PC-9 (cell line): ENCODE measurements at regions not wholly inside any gene's neighbourhood (a gene's known extent, or its start where the extent isn't known, plus 50 kb on each side); places are given as distances from the start of the nearest gene placed in this dataset.

ENCODE experiments used
- BruUV-seq: library from RNA; stranded (reverse); fragments of 400-500 nt; replicated peaks from 2 replicates; lab custom pipeline; 2021; lab: Mats Ljungman, UMichigan
- CTCF ChIA-PET: fragments of 300-600 bp; sonication (Branson Sonifier 250); formaldehyde crosslinking; loops from one replicate; lab custom pipeline; 2022; ENCODE audit warnings: antibody characterized with exemption; lab: Charles Lee
- POLR2A ChIA-PET: fragments of 300-600 bp; sonication (Branson Sonifier 250); formaldehyde crosslinking; loops from one replicate; lab custom pipeline; 2022; ENCODE audit warnings: antibody characterized with exemption; ENCODE audit not compliant: unreplicated experiment; lab: Charles Lee
- DNase-seq, 2 experiments: peaks; one replicate each; pipeline versions ENCODE4 v3.0.0 to v3.0.0-alpha.2; 2015 to 2022; ENCODE audit warnings: mixed read lengths in 1 of 2
- H2AFZ ChIP-seq: fragments of 200-600 bp; sonication (generic); 2 replicates; pipeline ENCODE4 v1.8.1; 2017; ENCODE audit warnings: antibody characterized with exemption
- H3F3A ChIP-seq: fragments of 200-600 bp; sonication (generic); 2 replicates; pipeline ENCODE4 v1.8.1; 2017; ENCODE audit warnings: antibody characterized with exemption, mild to moderate bottlenecking, low read depth; ENCODE audit not compliant: insufficient read depth
- H3K27ac ChIP-seq: fragments of 200-600 bp; sonication (generic); 2 replicates; pipeline ENCODE4 v1.6.1; 2016; ENCODE audit warnings: mixed run types
- H3K27me3 ChIP-seq: fragments of 200-600 bp; sonication (generic); 2 replicates; pipeline ENCODE4 v1.6.1; 2016; ENCODE audit warnings: low read depth, mixed run types; ENCODE audit not compliant: insufficient read depth
- H3K36me3 ChIP-seq: fragments of 200-600 bp; sonication (generic); 2 replicates; pipeline ENCODE4 v1.6.1; 2016; ENCODE audit warnings: low read depth, mixed run types
- H3K4me1 ChIP-seq: fragments of 200-600 bp; sonication (generic); replicated peaks from 2 replicates; pipeline ENCODE4 v1.6.1; 2016; ENCODE audit warnings: mixed run types; ENCODE audit not compliant: insufficient read depth
- H3K4me2 ChIP-seq: fragments of 200-600 bp; sonication (generic); 2 replicates; pipeline ENCODE4 v1.6.1; 2017; ENCODE audit warnings: mixed run types
- H3K4me3 ChIP-seq: fragments of 200-600 bp; sonication (generic); 2 replicates; pipeline ENCODE4 v1.6.1; 2016; ENCODE audit warnings: mixed run types
- H3K79me2 ChIP-seq: fragments of 200-600 bp; sonication (generic); 2 replicates; pipeline ENCODE4 v1.6.1; 2017; ENCODE audit warnings: low read depth, mixed run types
- H3K9me2 ChIP-seq: fragments of 200-600 bp; sonication (generic); 2 replicates; pipeline ENCODE4 v1.8.1; 2017; ENCODE audit warnings: mild to moderate bottlenecking; ENCODE audit not compliant: insufficient read depth
- H3K9me3 ChIP-seq: fragments of 200-600 bp; sonication (generic); 2 replicates; pipeline ENCODE4 v1.8.1; 2016; ENCODE audit warnings: low read depth; ENCODE audit not compliant: insufficient read depth
- H4K20me1 ChIP-seq: fragments of 200-600 bp; sonication (generic); 2 replicates; pipeline ENCODE4 v1.8.1; 2017; ENCODE audit not compliant: insufficient read depth
- EZH2 ChIP-seq: fragments of 200-600 bp; sonication (generic); IDR thresholded peaks from 2 replicates; pipeline ENCODE4 v1.8.0; 2017; ENCODE audit warnings: antibody characterized with exemption, low read depth
- intact Hi-C: fragments of 100-400 bp; cut with micrococcal nuclease; formaldehyde crosslinking; loops from one replicate; pipeline ENCODE4 v1.10.0; 2022; ENCODE audit not compliant: unreplicated experiment
- TF ChIP-seq, protein P1 (sequence below): fragments of 200-600 bp; sonication (generic); conservative IDR thresholded peaks from 2 replicates; pipeline ENCODE4 v1.6.1; 2017; ENCODE audit warnings: mixed run types, antibody characterized with exemption, mild to moderate bottlenecking, moderate library complexity

DNA sequence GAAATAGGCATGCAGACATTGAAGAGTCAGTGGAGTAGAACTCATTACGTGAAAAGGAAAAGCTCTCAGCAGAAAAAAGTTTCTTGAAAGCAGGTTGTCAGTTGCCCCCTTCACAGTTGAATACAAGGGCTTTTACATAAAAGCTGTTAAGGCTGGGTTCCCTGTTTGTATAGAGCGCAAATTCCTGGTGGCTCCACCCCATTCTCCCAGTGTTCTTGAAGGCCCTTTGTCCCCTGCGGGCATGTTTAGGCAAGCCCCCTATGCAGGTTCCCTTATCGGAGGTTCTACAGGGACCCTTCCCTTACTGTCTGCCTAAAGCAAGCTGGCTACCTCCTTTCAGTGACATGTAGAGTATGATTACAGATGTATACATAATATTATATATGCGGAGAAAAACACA is 497.2 kb upstream of the SYT4 start:
- POLR2A ChIA-PET, result no interaction called here
- H3K27ac ChIP-seq, result no peak overlapping the region
- H3F3A ChIP-seq, result no peaks in the 10 kb centered on the region
- CTCF ChIA-PET, result no interaction called here
- TF ChIP-seq EZH2, result no peak
- TF ChIP-seq, protein P1, sequence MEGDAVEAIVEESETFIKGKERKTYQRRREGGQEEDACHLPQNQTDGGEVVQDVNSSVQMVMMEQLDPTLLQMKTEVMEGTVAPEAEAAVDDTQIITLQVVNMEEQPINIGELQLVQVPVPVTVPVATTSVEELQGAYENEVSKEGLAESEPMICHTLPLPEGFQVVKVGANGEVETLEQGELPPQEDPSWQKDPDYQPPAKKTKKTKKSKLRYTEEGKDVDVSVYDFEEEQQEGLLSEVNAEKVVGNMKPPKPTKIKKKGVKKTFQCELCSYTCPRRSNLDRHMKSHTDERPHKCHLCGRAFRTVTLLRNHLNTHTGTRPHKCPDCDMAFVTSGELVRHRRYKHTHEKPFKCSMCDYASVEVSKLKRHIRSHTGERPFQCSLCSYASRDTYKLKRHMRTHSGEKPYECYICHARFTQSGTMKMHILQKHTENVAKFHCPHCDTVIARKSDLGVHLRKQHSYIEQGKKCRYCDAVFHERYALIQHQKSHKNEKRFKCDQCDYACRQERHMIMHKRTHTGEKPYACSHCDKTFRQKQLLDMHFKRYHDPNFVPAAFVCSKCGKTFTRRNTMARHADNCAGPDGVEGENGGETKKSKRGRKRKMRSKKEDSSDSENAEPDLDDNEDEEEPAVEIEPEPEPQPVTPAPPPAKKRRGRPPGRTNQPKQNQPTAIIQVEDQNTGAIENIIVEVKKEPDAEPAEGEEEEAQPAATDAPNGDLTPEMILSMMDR, result no peak
- H3K79me2 ChIP-seq, result no peaks in the 10 kb centered on the region
- no peak overlapping the region for H2AFZ ChIP-seq
- H3K27me3 ChIP-seq, result no peaks in the 10 kb centered on the region
- DNase-seq, result no peak
- no peaks in the 10 kb centered on the region for H3K9me3 ChIP-seq
- no peaks in the 10 kb centered on the region for H3K4me1 ChIP-seq
- no peak overlapping the region for H3K4me2 ChIP-seq
- H3K9me2 ChIP-seq, result no peaks in the 10 kb centered on the region
- no peaks in the 10 kb centered on the region for H3K36me3 ChIP-seq
- BruUV-seq, result no TSS peak
- H3K4me3 ChIP-seq, result no peak overlapping the region
- no peaks in the 10 kb centered on the region for H4K20me1 ChIP-seq
- intact Hi-C loops, result no loop called here

DNA sequence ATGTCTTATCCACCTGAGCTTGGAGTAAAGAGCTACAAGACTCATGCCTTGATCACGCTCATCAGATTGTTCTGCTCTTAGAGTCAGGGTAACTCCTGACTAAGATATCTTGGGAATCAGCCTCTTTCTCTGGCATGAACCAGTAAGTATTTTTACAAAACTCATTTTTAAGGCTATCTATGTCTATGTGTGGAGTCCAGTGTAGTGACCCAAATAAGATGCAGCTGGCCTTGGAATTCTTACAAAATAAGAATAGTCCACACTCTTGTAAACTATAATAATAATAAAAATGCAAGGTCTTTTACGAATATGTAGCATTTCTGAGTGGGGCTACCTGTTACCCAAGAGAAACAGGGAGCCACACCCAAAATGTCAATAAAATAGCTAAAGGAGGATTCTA is 498.3 kb upstream of the SYT4 start:
- Histone ChIP-seq H2AFZ (no peak overlapping the region), H3K9me3 (no peaks in the 10 kb centered on the region), H3K4me3 (no peak overlapping the region), H3K27me3 (no peaks in the 10 kb centered on the region), H3K4me1 (no peaks in the 10 kb centered on the region), H3K27ac (no peak overlapping the region), H3K9me2 (no peaks in the 10 kb centered on the region), H3F3A (no peaks in the 10 kb centered on the region), H3K36me3 (no peaks in the 10 kb centered on the region), H3K79me2 (no peaks in the 10 kb centered on the region), H3K4me2 (no peak overlapping the region), H4K20me1 (no peaks in the 10 kb centered on the region)
- ChIA-PET CTCF (no interaction called here), POLR2A (no interaction called here)
- intact Hi-C loops, result no loop called here
- no TSS peak for BruUV-seq
- no peak for TF ChIP-seq EZH2
- TF ChIP-seq, protein P1, result no peak
- no peak for DNase-seq

DNA sequence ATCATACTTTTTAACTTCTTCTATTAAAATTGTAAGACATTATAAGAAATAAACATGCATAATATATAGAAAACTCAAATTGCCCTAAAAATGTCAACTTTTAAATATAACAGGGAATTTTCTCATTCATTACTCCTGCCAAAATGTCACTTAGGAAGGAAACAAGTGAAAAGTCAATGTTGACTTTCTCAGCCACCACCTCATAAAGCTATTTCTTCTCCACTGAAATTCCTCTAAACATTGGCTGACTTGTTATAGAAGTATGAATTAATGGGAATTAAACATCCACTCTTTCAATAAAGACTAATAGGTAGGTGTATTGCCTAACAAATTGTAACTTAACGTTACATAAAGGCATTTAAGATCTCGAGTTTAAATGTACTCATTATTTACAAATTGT is 499.7 kb upstream of the SYT4 start:
- no peak for DNase-seq
- no peak for TF ChIP-seq EZH2
- TF ChIP-seq, protein P1, result no peak
- ChIA-PET POLR2A (no interaction called here), CTCF (no interaction called here)
- Histone ChIP-seq H3K4me2 (no peak overlapping the region), H3K9me3 (no peaks in the 10 kb centered on the region), H4K20me1 (no peaks in the 10 kb centered on the region), H2AFZ (no peak overlapping the region), H3K36me3 (no peaks in the 10 kb centered on the region), H3K27me3 (no peaks in the 10 kb centered on the region), H3K4me3 (no peak overlapping the region), H3K79me2 (no peaks in the 10 kb centered on the region), H3K27ac (no peak overlapping the region), H3F3A (no peaks in the 10 kb centered on the region), H3K4me1 (no peaks in the 10 kb centered on the region), H3K9me2 (no peaks in the 10 kb centered on the region)
- BruUV-seq, result no TSS peak
- intact Hi-C loops, result no loop called here
